ENCODE measurements at regions not wholly inside any gene's neighbourhood (a gene's known extent, or its start where the extent isn't known, plus 50 kb on each side); places are given as distances from the start of the nearest gene placed in this dataset.

DNA sequence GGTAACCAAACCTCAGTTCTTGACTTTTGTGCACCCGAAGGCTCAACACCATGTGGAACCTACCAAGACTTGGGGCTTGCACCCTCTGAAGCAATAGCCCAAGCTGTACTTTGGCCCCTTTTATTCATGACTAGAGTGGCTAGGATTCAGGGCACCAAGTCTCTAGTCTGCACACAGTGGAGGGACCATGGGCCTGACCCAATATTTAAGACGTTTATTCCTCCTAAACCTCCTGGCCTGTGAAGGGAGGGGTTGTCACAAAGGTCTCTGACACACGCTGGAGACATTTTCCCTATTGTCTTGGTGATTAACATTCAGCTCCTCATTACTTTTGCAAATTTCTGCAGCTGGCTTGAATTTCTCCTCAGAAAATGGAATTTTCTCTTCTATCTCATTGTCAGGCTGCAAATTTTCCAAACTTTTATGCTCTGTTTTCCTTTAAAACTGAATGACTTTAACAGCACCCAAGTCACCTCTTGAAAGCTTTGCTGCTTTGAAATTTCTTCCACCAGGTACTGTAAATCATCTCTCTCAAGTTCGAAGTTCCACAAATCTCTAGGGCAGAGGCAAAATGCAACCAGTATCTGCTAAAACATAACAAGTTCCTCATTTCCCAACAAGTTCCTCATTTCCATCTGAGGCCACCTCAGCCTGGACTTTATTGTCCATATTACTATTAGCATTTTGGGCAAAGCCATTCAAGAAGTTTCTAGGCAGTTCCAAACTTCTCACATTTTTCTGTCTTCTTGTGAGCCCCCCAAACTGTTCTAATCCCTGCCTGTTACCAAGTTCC, 481.4 kb upstream of the BTBD3 start:
- Histone ChIP-seq H4K20me1 (ENCODE audit: insufficient read depth, low read length) (no peaks in the 10 kb centered on the region), H3K27ac (ENCODE audit: low read length) (no peak overlapping the region), H3K9ac (ENCODE audit: low read length) (no peak overlapping the region), H3K9me3 (ENCODE audit: insufficient read depth, low read length) (peaks cover 6% of the 10 kb centered on the region; the same call in 1 of the 2 replicates), H3K36me3 (replicated peaks; ENCODE audit: low read depth, low read length) (no peaks in the 10 kb centered on the region), H3K79me2 (ENCODE audit: low read length) (no peaks in the 10 kb centered on the region), H3K27me3 (ENCODE audit: low read depth, low read length) (no peaks in the 10 kb centered on the region), H3K4me3 (ENCODE audit: low read length) (no peak overlapping the region), H2AFZ (ENCODE audit: low read depth, low read length) (no peak overlapping the region), H3K4me2 (ENCODE audit: low read length) (no peak overlapping the region), H3K4me1 (ENCODE audit: low read length) (no peaks in the 10 kb centered on the region)
- TF ChIP-seq, protein P1, sequence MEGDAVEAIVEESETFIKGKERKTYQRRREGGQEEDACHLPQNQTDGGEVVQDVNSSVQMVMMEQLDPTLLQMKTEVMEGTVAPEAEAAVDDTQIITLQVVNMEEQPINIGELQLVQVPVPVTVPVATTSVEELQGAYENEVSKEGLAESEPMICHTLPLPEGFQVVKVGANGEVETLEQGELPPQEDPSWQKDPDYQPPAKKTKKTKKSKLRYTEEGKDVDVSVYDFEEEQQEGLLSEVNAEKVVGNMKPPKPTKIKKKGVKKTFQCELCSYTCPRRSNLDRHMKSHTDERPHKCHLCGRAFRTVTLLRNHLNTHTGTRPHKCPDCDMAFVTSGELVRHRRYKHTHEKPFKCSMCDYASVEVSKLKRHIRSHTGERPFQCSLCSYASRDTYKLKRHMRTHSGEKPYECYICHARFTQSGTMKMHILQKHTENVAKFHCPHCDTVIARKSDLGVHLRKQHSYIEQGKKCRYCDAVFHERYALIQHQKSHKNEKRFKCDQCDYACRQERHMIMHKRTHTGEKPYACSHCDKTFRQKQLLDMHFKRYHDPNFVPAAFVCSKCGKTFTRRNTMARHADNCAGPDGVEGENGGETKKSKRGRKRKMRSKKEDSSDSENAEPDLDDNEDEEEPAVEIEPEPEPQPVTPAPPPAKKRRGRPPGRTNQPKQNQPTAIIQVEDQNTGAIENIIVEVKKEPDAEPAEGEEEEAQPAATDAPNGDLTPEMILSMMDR (IDR thresholded peaks at IDR 0.05; ENCODE audit: low read depth, low read length), result no peak
- TF ChIP-seq EZH2phosphoT487 (IDR thresholded peaks at IDR 0.05; ENCODE audit: low read depth), result no peak

DNA sequence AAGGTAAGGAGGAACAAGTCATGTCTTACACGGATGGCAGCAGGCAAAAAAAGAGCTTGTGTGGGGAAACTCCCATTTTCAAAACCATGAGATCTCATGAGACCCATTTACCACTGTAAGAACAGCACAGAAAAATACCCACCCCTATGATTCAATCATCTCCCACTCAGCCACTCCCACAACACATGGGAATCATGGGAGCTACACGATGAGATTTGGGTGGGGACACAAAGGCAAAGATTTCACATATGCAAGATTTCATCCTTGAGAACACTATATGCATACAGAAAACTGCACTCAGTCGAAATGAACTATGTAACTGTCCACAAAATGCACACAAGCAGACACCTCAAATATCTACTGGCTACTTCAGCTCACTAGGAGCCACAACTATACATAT, 480.6 kb upstream of the BTBD3 start:
- Histone ChIP-seq H3K36me3 (replicated peaks; ENCODE audit: low read depth, low read length) (no peaks in the 10 kb centered on the region), H3K9ac (ENCODE audit: low read length) (no peak overlapping the region), H3K4me2 (ENCODE audit: low read length) (no peak overlapping the region), H3K4me3 (ENCODE audit: low read length) (no peak overlapping the region), H3K27me3 (ENCODE audit: low read depth, low read length) (no peaks in the 10 kb centered on the region), H3K27ac (ENCODE audit: low read length) (no peak overlapping the region), H2AFZ (ENCODE audit: low read depth, low read length) (no peak overlapping the region), H4K20me1 (ENCODE audit: insufficient read depth, low read length) (no peaks in the 10 kb centered on the region), H3K9me3 (ENCODE audit: insufficient read depth, low read length) (peaks cover 6% of the 10 kb centered on the region; the same call in 1 of the 2 replicates), H3K79me2 (ENCODE audit: low read length) (no peaks in the 10 kb centered on the region), H3K4me1 (ENCODE audit: low read length) (no peaks in the 10 kb centered on the region)
- TF ChIP-seq EZH2phosphoT487 (IDR thresholded peaks at IDR 0.05; ENCODE audit: low read depth), result no peak
- TF ChIP-seq, protein P1 (IDR thresholded peaks at IDR 0.05; ENCODE audit: low read depth, low read length), result no peak

GRCh38 chr20:11437611-11438380, 479.9 kb upstream of the BTBD3 start:
- no peaks in the 10 kb centered on the region for H3K27me3 ChIP-seq (ENCODE audit: low read depth, low read length)
- H3K79me2 ChIP-seq (ENCODE audit: low read length), result no peaks in the 10 kb centered on the region
- TF ChIP-seq, protein P1 (IDR thresholded peaks at IDR 0.05; ENCODE audit: low read depth, low read length), result no peak
- TF ChIP-seq EZH2phosphoT487 (IDR thresholded peaks at IDR 0.05; ENCODE audit: low read depth), result no peak
- H4K20me1 ChIP-seq (ENCODE audit: insufficient read depth, low read length), result no peaks in the 10 kb centered on the region
- H2AFZ ChIP-seq (ENCODE audit: low read depth, low read length), result no peak overlapping the region
- H3K4me3 ChIP-seq (ENCODE audit: low read length), result no peak overlapping the region
- H3K4me2 ChIP-seq (ENCODE audit: low read length), result no peak overlapping the region
- no peak overlapping the region for H3K9ac ChIP-seq (ENCODE audit: low read length)
- peaks cover 6% of the 10 kb centered on the region; the same call in 1 of the 2 replicates for H3K9me3 ChIP-seq (ENCODE audit: insufficient read depth, low read length)
- H3K27ac ChIP-seq (ENCODE audit: low read length), result no peak overlapping the region
- no peaks in the 10 kb centered on the region for H3K4me1 ChIP-seq (ENCODE audit: low read length)
- H3K36me3 ChIP-seq (replicated peaks; ENCODE audit: low read depth, low read length), result no peaks in the 10 kb centered on the region

DNA sequence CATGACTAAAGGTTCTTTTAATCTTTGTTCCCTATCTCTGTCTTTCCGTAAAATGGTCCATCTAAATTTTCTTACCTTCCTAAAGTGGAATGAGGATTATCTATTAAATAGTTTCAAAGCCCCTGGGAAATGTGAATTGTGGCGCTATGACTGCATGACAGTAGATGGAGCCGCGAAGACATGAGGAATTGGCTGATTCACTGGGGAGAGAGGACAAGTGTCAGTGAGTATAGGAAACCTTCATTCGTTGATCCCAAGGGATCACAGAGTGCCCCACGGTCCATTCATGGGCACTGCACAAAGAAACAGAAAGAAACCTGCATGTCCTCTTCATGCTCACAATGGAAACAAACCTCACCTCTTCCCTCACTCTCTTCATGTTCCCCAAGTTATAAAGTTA, 479.3 kb upstream of the BTBD3 start:
- Histone ChIP-seq H3K4me3 (ENCODE audit: low read length) (no peak overlapping the region), H3K79me2 (ENCODE audit: low read length) (no peaks in the 10 kb centered on the region), H3K9ac (ENCODE audit: low read length) (no peak overlapping the region), H3K36me3 (replicated peaks; ENCODE audit: low read depth, low read length) (no peaks in the 10 kb centered on the region), H3K4me2 (ENCODE audit: low read length) (no peak overlapping the region), H4K20me1 (ENCODE audit: insufficient read depth, low read length) (no peaks in the 10 kb centered on the region), H3K27ac (ENCODE audit: low read length) (no peak overlapping the region), H3K27me3 (ENCODE audit: low read depth, low read length) (no peaks in the 10 kb centered on the region), H2AFZ (ENCODE audit: low read depth, low read length) (no peak overlapping the region), H3K4me1 (ENCODE audit: low read length) (no peaks in the 10 kb centered on the region), H3K9me3 (ENCODE audit: insufficient read depth, low read length) (peaks cover 6% of the 10 kb centered on the region; the same call in 1 of the 2 replicates)
- TF ChIP-seq EZH2phosphoT487 (IDR thresholded peaks at IDR 0.05; ENCODE audit: low read depth), result no peak
- TF ChIP-seq, protein P1 (IDR thresholded peaks at IDR 0.05; ENCODE audit: low read depth, low read length), result no peak

Measured in OCI-LY3 (cell line).